ENCODE measurements at regions not wholly inside any gene's neighbourhood (a gene's known extent, or its start where the extent isn't known, plus 50 kb on each side); places are given as distances from the start of the nearest gene placed in this dataset.

- in situ Hi-C loops (cut with MboI; ENCODE audit: low sequenced_read_pairs), result no loop called here
Measured at GRCh38 chr2:56508662-56509061, 324.9 kb downstream of the CCDC85A start.

GRCh38 chr2:56510610-56511009 lies 326.8 kb downstream of the CCDC85A start:
- in situ Hi-C loops (cut with MboI; ENCODE audit: low sequenced_read_pairs), result no loop called here

GRCh38 chr2:56515399-56515798 lies 331.6 kb downstream of the CCDC85A start:
- in situ Hi-C loops (cut with MboI; ENCODE audit: low sequenced_read_pairs), result no loop called here

- in situ Hi-C loops (cut with MboI; ENCODE audit: low sequenced_read_pairs), result no loop called here
Measured at GRCh38 chr2:56519806-56520205, 336.0 kb downstream of the CCDC85A start.

- in situ Hi-C loops (cut with MboI; ENCODE audit: low sequenced_read_pairs), result no loop called here
Measured at GRCh38 chr2:56522605-56523089, 338.9 kb downstream of the CCDC85A start.

GRCh38 chr2:56523816-56524215 lies 340.0 kb downstream of the CCDC85A start:
- in situ Hi-C loops (cut with MboI; ENCODE audit: low sequenced_read_pairs), result no loop called here

GRCh38 chr2:56531668-56532420 lies 348.1 kb downstream of the CCDC85A start:
- in situ Hi-C loops (cut with MboI; ENCODE audit: low sequenced_read_pairs), result no loop called here

GRCh38 chr2:56534321-56534720 lies 350.5 kb downstream of the CCDC85A start:
- in situ Hi-C loops (cut with MboI; ENCODE audit: low sequenced_read_pairs), result no loop called here

- in situ Hi-C loops (cut with MboI; ENCODE audit: low sequenced_read_pairs), result no loop called here
Measured at GRCh38 chr2:56537756-56538155, 354.0 kb downstream of the CCDC85A start.

GRCh38 chr2:56539618-56540017 lies 355.8 kb downstream of the CCDC85A start:
- in situ Hi-C loops (cut with MboI; ENCODE audit: low sequenced_read_pairs), result no loop called here

GRCh38 chr2:56540467-56540866 lies 356.7 kb downstream of the CCDC85A start:
- in situ Hi-C loops (cut with MboI; ENCODE audit: low sequenced_read_pairs), result no loop called here

GRCh38 chr2:56540916-56541315 lies 357.1 kb downstream of the CCDC85A start:
- in situ Hi-C loops (cut with MboI; ENCODE audit: low sequenced_read_pairs), result no loop called here

- in situ Hi-C loops (cut with MboI; ENCODE audit: low sequenced_read_pairs), result no loop called here
Measured at GRCh38 chr2:56542213-56542612, 358.4 kb downstream of the CCDC85A start.

- in situ Hi-C loops (cut with MboI; ENCODE audit: low sequenced_read_pairs), result no loop called here
Measured at GRCh38 chr2:56565143-56565542, 381.4 kb downstream of the CCDC85A start.

- in situ Hi-C loops (cut with MboI; ENCODE audit: low sequenced_read_pairs), result no loop called here
Measured at GRCh38 chr2:56571074-56571473, 387.3 kb downstream of the CCDC85A start.

GRCh38 chr2:56576001-56576400 lies 392.2 kb downstream of the CCDC85A start:
- in situ Hi-C loops (cut with MboI; ENCODE audit: low sequenced_read_pairs), result no loop called here

GRCh38 chr2:56580242-56580641 lies 396.5 kb downstream of the CCDC85A start:
- in situ Hi-C loops (cut with MboI; ENCODE audit: low sequenced_read_pairs), result no loop called here

- in situ Hi-C loops (cut with MboI; ENCODE audit: low sequenced_read_pairs), result no loop called here
Measured at GRCh38 chr2:56582570-56582969, 398.8 kb downstream of the CCDC85A start.

- in situ Hi-C loops (cut with MboI; ENCODE audit: low sequenced_read_pairs), result no loop called here
Measured at GRCh38 chr2:56583796-56584315, 400.1 kb downstream of the CCDC85A start.

GRCh38 chr2:56587456-56587855 lies 403.7 kb downstream of the CCDC85A start:
- in situ Hi-C loops (cut with MboI; ENCODE audit: low sequenced_read_pairs), result no loop called here

- in situ Hi-C loops (cut with MboI; ENCODE audit: low sequenced_read_pairs), result no loop called here
Measured at GRCh38 chr2:56589194-56589593, 405.4 kb downstream of the CCDC85A start.

GRCh38 chr2:56589835-56590234 lies 406.0 kb downstream of the CCDC85A start:
- in situ Hi-C loops (cut with MboI; ENCODE audit: low sequenced_read_pairs), result no loop called here

- in situ Hi-C loops (cut with MboI; ENCODE audit: low sequenced_read_pairs), result no loop called here
Measured at GRCh38 chr2:56590611-56591010, 406.8 kb downstream of the CCDC85A start.
